Sciatic nerve (tissue), 2 donors: ENCODE measurements at regions not wholly inside any gene's neighbourhood (a gene's known extent, or its start where the extent isn't known, plus 50 kb on each side); places are given as distances from the start of the nearest gene placed in this dataset.
"Not testable (repeated sequence)": the region's sequence is repeated elsewhere in the genome, so short reads cannot be mapped to it uniquely, and the experiment has no call there.

Experiments
- ATAC-seq: fragments of 200-7000 bp; cut with Tn5 transposase; one replicate; pipeline ENCODE4 v1.9.1; 2020; ENCODE audit warnings: mild to moderate bottlenecking, moderate library complexity
- DNase-seq: peaks from one replicate; pipeline ENCODE4 v3.0.0-alpha.2; 2020; ENCODE audit warnings: low spot score
- intact Hi-C: fragments of 100-400 bp; cut with DNase I; formaldehyde crosslinking; loops from one replicate; pipeline ENCODE4 v1.14.2; 2022
- donor health status: DM: no; HTN: no; CAD: no.
- donor health status: DM: no; HTN: no; CAD: no.

GRCh38 chr11:98733378-98733777 lies 287.4 kb upstream of the CNTN5 start:
- DNase-seq, ATAC-seq, intact Hi-C loops: not testable (repeated sequence)

- intact Hi-C loops = no loop called here
- DNase-seq (no peak), ATAC-seq (no peak)
These were observed 286.1 kb upstream of the CNTN5 start for GRCh38 chr11:98734686-98735085.

GRCh38 chr11:98736833-98737232 lies 283.9 kb upstream of the CNTN5 start:
- DNase-seq = no peak
- intact Hi-C loops = no loop called here
- no peak for ATAC-seq

- ATAC-seq (no peak), DNase-seq (no peak)
- intact Hi-C loops = no loop called here
These were observed 280.4 kb upstream of the CNTN5 start for GRCh38 chr11:98740321-98740720.

- intact Hi-C loops, ATAC-seq, DNase-seq: not testable (repeated sequence)
These were observed 257.3 kb upstream of the CNTN5 start for GRCh38 chr11:98763446-98763845.

- no peak for DNase-seq
- ATAC-seq = no peak
- intact Hi-C loops = no loop called here
These were observed 253.8 kb upstream of the CNTN5 start for GRCh38 chr11:98766903-98767302.

GRCh38 chr11:98770046-98770445 lies 250.7 kb upstream of the CNTN5 start:
- DNase-seq, intact Hi-C loops, ATAC-seq: not testable (repeated sequence)

GRCh38 chr11:98771791-98772190 lies 249.0 kb upstream of the CNTN5 start:
- intact Hi-C loops = no loop called here
- DNase-seq = no peak
- no peak for ATAC-seq

GRCh38 chr11:98772893-98773292 lies 247.9 kb upstream of the CNTN5 start:
- ATAC-seq (no peak), DNase-seq (no peak)
- intact Hi-C loops = no loop called here

- intact Hi-C loops = no loop called here
- no peak for ATAC-seq
- no peak for DNase-seq
These were observed 227.5 kb upstream of the CNTN5 start for GRCh38 chr11:98793276-98793675.

- intact Hi-C loops = no loop called here
- ATAC-seq (no peak), DNase-seq (no peak)
These were observed 222.4 kb upstream of the CNTN5 start for GRCh38 chr11:98798333-98798732.

- peak; percentile 62 for ATAC-seq
- intact Hi-C loops = no loop called here
These were observed 220.1 kb upstream of the CNTN5 start for GRCh38 chr11:98800696-98801095.

GRCh38 chr11:98828986-98829708 lies 191.6 kb upstream of the CNTN5 start:
- intact Hi-C loops = no loop called here
- DNase-seq = no peak
- no peak for ATAC-seq

More at GRCh38 chr11:98800696-98801095, 220.1 kb upstream of the CNTN5 start:
- no peak for DNase-seq

GRCh38 chr11:98829971-98830370 lies 190.8 kb upstream of the CNTN5 start:
- ATAC-seq (peak; percentile 55), DNase-seq (no peak)
- intact Hi-C loops = no loop called here

- ATAC-seq (no peak), DNase-seq (no peak)
- intact Hi-C loops = no loop called here
These were observed 186.0 kb upstream of the CNTN5 start for GRCh38 chr11:98834776-98835175.

- ATAC-seq (no peak), DNase-seq (no peak)
- intact Hi-C loops = no loop called here
These were observed 185.4 kb upstream of the CNTN5 start for GRCh38 chr11:98835335-98835734.

GRCh38 chr11:98836156-98836555 lies 184.6 kb upstream of the CNTN5 start:
- ATAC-seq (no peak), DNase-seq (no peak)
- intact Hi-C loops = no loop called here

GRCh38 chr11:98842187-98842586 lies 178.6 kb upstream of the CNTN5 start:
- DNase-seq (no peak), ATAC-seq (no peak)
- intact Hi-C loops = no loop called here

- no peak for DNase-seq
- ATAC-seq = no peak
- intact Hi-C loops = no loop called here
These were observed 158.6 kb upstream of the CNTN5 start for GRCh38 chr11:98862169-98862568.

GRCh38 chr11:98871690-98872089 lies 149.1 kb upstream of the CNTN5 start:
- no peak for ATAC-seq
- no peak for DNase-seq
- intact Hi-C loops = no loop called here

- intact Hi-C loops = no loop called here
- ATAC-seq (no peak), DNase-seq (no peak)
These were observed 146.7 kb upstream of the CNTN5 start for GRCh38 chr11:98874050-98874449.
